Esophagus squamous epithelium (tissue), 5 donors: ENCODE measurements at regions not wholly inside any gene's neighbourhood (a gene's known extent, or its start where the extent isn't known, plus 50 kb on each side); places are given as distances from the start of the nearest gene placed in this dataset.

ENCODE experiments used
- DNase-seq: peaks from one replicate; lab custom pipeline; 2025; lab: John Stamatoyannopoulos, UW
- H3K27ac ChIP-seq, 4 donors: fragments of 200-600 bp; sonication (generic); one replicate each; pipeline ENCODE4 v1.5.1; 2016 to 2019; ENCODE audit warnings: mild to moderate bottlenecking in 1 of 4
- H3K27me3 ChIP-seq, 4 donors: fragments of 200-600 bp; sonication (generic); 1 replicate in 3 of 4; 2 replicates in 1 of 4; pipeline versions ENCODE4 v1.5.1 to v1.6.0; 2017 to 2021; ENCODE audit warnings: antibody characterized with exemption in 1 of 4
- H3K36me3 ChIP-seq, 3 donors: fragments of 200-600 bp; sonication (generic); one replicate each; pipeline ENCODE4 v1.5.1; 2016 to 2019
- H3K4me1 ChIP-seq, 3 donors: fragments of 200-600 bp; sonication (generic); one replicate each; pipeline ENCODE4 v1.5.1; 2017 to 2019
- H3K4me3 ChIP-seq, 4 donors: fragments of 200-600 bp; sonication (generic); 1 replicate in 3 of 4; 2 replicates in 1 of 4; pipeline ENCODE4 v1.5.1; 2016 to 2019; ENCODE audit warnings: mild to moderate bottlenecking in 2 of 4, moderate library complexity in 1 of 4
- H3K9me3 ChIP-seq, 3 donors: fragments of 200-600 bp; sonication (generic); one replicate each; pipeline ENCODE4 v1.5.1; 2016 to 2019
- POLR2A ChIP-seq, 4 donors: fragments of 450-650 bp; IDR thresholded peaks; one replicate each; pipeline ENCODE4 v1.6.1; 2017; ENCODE audit warnings: antibody characterized with exemption in 4 of 4, mild to moderate bottlenecking in 4 of 4, moderate library complexity in 3 of 4
- WGBS, 2 donors: methylation state at CpG; one replicate each; pipeline ENCODE4 v1.1.5; 2018; 5-methylcytosine and 5-hydroxymethylcytosine counted together
- intact Hi-C: fragments of 100-400 bp; cut with DNase I; formaldehyde crosslinking; loops from one replicate; pipeline ENCODE4 v1.15.0; 2022
- TF ChIP-seq, protein P1 (sequence below), 6 experiments: fragments of 450-650 bp in 4 of 6; fragments of 200-600 bp in 2 of 6; sonication (generic) in 2 of 6; IDR thresholded peaks; one replicate each; pipeline ENCODE4 v1.5.1; 2016 to 2019; ENCODE audit warnings: antibody characterized with exemption in 6 of 6, mild to moderate bottlenecking in 4 of 6, moderate library complexity in 4 of 6
- donor health status: DM: yes; HTN: yes; CAD: no.

DNA sequence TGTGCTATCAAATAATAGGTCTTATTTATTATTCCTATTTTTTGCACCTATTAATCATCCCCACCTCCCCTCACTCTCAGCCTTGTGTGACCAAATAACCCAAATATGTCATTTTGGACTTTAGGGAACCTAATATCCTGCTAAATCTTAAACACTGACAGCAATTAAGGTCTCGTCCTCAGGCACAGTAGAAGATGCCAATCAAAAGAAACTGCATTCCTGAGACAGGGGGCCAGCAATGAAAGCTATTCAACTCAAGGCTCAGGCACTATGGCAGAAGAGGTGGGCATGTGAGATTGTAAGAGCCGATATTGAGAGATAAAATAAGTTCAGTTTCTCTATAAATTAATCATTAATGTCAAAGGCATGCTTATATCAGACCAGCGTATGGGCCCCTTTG, 1437.7 kb upstream of the PCDH9 start:
- intact Hi-C loops = no loop called here
- Histone ChIP-seq H3K4me1 (no peaks in the 10 kb centered on the region), H3K9me3 (no peaks in the 10 kb centered on the region), H3K4me3 (no peak overlapping the region), H3K36me3 (no peaks in the 10 kb centered on the region), H3K27ac (no peak overlapping the region), H3K27me3 (no peaks in the 10 kb centered on the region)
- no peak for DNase-seq
- no peak for TF ChIP-seq POLR2A (IDR thresholded peaks at IDR 0.05)
- TF ChIP-seq, protein P1, sequence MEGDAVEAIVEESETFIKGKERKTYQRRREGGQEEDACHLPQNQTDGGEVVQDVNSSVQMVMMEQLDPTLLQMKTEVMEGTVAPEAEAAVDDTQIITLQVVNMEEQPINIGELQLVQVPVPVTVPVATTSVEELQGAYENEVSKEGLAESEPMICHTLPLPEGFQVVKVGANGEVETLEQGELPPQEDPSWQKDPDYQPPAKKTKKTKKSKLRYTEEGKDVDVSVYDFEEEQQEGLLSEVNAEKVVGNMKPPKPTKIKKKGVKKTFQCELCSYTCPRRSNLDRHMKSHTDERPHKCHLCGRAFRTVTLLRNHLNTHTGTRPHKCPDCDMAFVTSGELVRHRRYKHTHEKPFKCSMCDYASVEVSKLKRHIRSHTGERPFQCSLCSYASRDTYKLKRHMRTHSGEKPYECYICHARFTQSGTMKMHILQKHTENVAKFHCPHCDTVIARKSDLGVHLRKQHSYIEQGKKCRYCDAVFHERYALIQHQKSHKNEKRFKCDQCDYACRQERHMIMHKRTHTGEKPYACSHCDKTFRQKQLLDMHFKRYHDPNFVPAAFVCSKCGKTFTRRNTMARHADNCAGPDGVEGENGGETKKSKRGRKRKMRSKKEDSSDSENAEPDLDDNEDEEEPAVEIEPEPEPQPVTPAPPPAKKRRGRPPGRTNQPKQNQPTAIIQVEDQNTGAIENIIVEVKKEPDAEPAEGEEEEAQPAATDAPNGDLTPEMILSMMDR (IDR thresholded peaks at IDR 0.05) = no peak
- 65 to 80% methylated on average over 3 of the region's 3 CpGs for WGBS, 2 donors

DNA sequence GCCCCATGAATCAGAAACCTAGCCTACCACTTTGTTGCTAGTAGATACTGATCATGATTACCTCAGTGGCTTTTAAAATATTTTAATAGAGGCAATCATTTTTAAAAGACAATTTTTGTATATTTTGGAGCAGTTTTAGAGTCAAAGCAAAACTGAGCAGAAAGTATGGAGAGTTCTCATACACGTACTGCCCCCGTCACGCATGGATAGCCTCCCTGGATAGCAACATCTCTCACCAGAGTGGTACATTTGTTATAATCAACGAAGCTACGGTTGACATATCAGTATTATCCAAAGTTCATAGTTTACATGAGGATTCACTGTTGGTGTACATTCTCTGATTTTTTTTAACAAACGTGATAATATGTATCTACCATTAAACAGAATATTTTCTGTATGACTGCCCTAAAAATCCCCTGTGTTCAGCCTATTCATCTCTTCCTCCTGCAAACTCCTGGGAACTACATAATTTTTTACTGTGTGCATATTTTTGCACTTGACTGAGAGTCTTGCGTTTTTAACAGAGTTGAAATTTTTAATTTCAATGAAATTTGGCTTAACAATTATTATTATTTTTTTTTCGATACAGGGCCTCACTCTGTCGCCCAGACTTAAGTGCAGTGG, 1436.8 kb upstream of the PCDH9 start:
- DNase-seq = no peak
- no peaks in the 10 kb centered on the region for H3K4me1 ChIP-seq
- no peaks in the 10 kb centered on the region for H3K36me3 ChIP-seq
- H3K27ac ChIP-seq = no peak overlapping the region
- 75 to 77% methylated on average over 9 of the region's 9 CpGs for WGBS, 2 donors
- no peak overlapping the region for H3K4me3 ChIP-seq
- intact Hi-C loops = no loop called here
- no peaks in the 10 kb centered on the region for H3K27me3 ChIP-seq
- no peak for TF ChIP-seq POLR2A (IDR thresholded peaks at IDR 0.05)
- TF ChIP-seq, protein P1 (IDR thresholded peaks at IDR 0.05) = no peak
- H3K9me3 ChIP-seq = no peaks in the 10 kb centered on the region

DNA sequence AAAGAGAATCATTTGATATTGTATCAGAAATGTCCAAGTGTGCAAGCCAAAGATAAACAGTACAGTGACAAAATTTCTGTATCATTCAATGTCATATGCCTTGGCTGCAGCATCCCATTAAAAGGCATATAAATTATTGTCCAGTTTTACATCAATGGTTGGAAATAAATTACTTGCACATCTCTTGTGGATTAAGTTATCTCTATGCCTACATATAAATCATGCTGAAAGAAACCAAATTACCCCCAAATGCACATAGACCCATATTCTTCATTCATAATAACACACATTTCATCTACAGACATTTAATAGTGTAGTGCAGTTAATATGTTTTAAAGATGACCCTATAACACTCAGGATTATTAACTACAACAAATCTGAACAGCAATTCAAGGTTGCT, 1415.7 kb upstream of the PCDH9 start:
- H3K27ac ChIP-seq = no peak overlapping the region
- no peak overlapping the region for H3K4me3 ChIP-seq
- no peaks in the 10 kb centered on the region for H3K36me3 ChIP-seq
- no peaks in the 10 kb centered on the region for H3K4me1 ChIP-seq
- peaks cover 0 to 5% (median 0%) of the 10 kb centered on the region in 3 donors for H3K9me3 ChIP-seq
- intact Hi-C loops = no loop called here
- TF ChIP-seq POLR2A (IDR thresholded peaks at IDR 0.05) = no peak
- TF ChIP-seq, protein P1 (IDR thresholded peaks at IDR 0.05) = no peak
- no peak for DNase-seq
- H3K27me3 ChIP-seq = no peaks in the 10 kb centered on the region

DNA sequence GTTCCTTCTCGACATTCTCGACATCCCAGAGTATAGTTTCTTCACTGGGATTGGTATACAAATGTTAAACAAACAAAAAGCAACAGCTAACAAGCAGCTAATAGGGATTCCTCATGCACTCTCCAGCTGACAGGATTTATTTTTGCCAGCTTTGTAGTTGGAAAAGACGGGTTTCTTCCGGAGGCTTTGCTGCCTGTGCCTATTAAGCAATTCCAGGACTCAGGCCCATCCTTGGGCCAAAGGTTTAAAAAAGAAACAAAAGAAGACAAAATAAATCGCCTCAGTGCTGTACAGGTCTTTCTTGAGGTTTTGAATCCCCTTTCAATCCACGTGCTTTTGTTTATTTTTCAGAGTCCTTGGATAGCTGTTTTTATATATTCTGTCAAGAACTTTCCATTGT, 1414.5 kb upstream of the PCDH9 start:
- no peak for DNase-seq

DNA sequence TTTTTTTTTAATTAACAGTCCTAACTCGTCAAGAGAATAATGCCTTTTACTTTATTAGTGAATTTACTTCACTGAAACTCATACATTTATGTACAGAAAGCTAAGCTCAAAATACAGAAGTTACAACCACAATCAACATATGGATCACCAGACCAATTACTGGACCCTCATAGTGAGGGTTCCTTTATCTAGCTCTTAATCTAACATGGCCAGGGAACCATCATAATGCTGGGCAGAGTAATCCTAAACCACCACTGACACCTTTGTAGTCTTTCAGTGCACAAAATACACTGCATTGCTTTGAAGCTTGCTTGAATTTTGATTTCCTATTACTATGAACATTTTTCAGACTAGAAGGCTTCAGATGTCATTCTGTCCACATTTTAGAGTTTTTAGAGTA, 1406.6 kb upstream of the PCDH9 start:
- H3K4me1 ChIP-seq = no peaks in the 10 kb centered on the region
- no peak overlapping the region for H3K27ac ChIP-seq
- peaks cover 0 to 7% (median 0%) of the 10 kb centered on the region in 3 donors for H3K9me3 ChIP-seq
- WGBS, 2 donors = 17 to 19% methylated on average over 1 of the region's 1 CpG
- no peak for TF ChIP-seq POLR2A (IDR thresholded peaks at IDR 0.05)
- TF ChIP-seq, protein P1 (IDR thresholded peaks at IDR 0.05) = no peak
- no peak for DNase-seq
- no peaks in the 10 kb centered on the region for H3K36me3 ChIP-seq
- intact Hi-C loops = no loop called here
- H3K27me3 ChIP-seq = no peaks in the 10 kb centered on the region
- no peak overlapping the region for H3K4me3 ChIP-seq

More for the DNA sequence above, 1414.5 kb upstream of the PCDH9 start:
- H3K9me3 ChIP-seq = peaks cover 0 to 7% (median 0%) of the 10 kb centered on the region in 3 donors
- no peaks in the 10 kb centered on the region for H3K4me1 ChIP-seq
- H3K27me3 ChIP-seq = no peaks in the 10 kb centered on the region
- no peak overlapping the region for H3K4me3 ChIP-seq
- H3K36me3 ChIP-seq = no peaks in the 10 kb centered on the region
- WGBS, 2 donors = 40 to 48% methylated on average over 6 of the region's 6 CpGs
- TF ChIP-seq, protein P1 (IDR thresholded peaks at IDR 0.05) = no peak
- TF ChIP-seq POLR2A (IDR thresholded peaks at IDR 0.05) = no peak
- intact Hi-C loops = no loop called here
- H3K27ac ChIP-seq = no peak overlapping the region
